Panc1 (cell line): ENCODE measurements at regions not wholly inside any gene's neighbourhood (a gene's known extent, or its start where the extent isn't known, plus 50 kb on each side); places are given as distances from the start of the nearest gene placed in this dataset.

Source experiments
- ATAC-seq: fragments of 200-7000 bp; cut with Tn5 transposase; 2 replicates; pipeline ENCODE4 v1.9.1; 2020; ENCODE audit warnings: mild to moderate bottlenecking, moderate library complexity
- BruUV-seq: library from RNA; stranded (reverse); fragments of 400-500 nt; replicated peaks from 2 replicates; lab custom pipeline; 2021; lab: Mats Ljungman, UMichigan
- CTCF ChIA-PET: fragments of 300-600 bp; sonication (Branson Sonifier 250); formaldehyde crosslinking; loops from one replicate; lab custom pipeline; 2022; ENCODE audit warnings: antibody characterized with exemption; lab: Charles Lee
- POLR2A ChIA-PET: fragments of 300-600 bp; sonication (Branson Sonifier 250); formaldehyde crosslinking; loops from one replicate; lab custom pipeline; 2022; ENCODE audit warnings: antibody characterized with exemption; lab: Charles Lee
- DNase-seq: peaks from one replicate; pipeline ENCODE4 v3.0.0-alpha.2; 2010; ENCODE audit warnings: low read depth, low spot score
- H3K27ac ChIP-seq: 2 replicates; pipeline ENCODE4 v1.5.1; 2011; ENCODE audit warnings: mild to moderate bottlenecking, low read length, inconsistent platforms
- H3K27me3 ChIP-seq: fragments of 200-500 bp; sonication (Bioruptor generic); 2 replicates; pipeline ENCODE4 v1.6.0; 2014; ENCODE audit warnings: low read length, inconsistent platforms; ENCODE audit not compliant: control insufficient read depth, insufficient read depth
- H3K36me3 ChIP-seq: fragments of 200-500 bp; sonication (Bioruptor generic); 2 replicates; pipeline ENCODE4 v1.5.1; 2014; ENCODE audit warnings: inconsistent platforms, mild to moderate bottlenecking, low read length, moderate library complexity; ENCODE audit not compliant: control insufficient read depth, insufficient read depth
- H3K4me1 ChIP-seq: 2 replicates; pipeline ENCODE4 v1.5.1; 2011; ENCODE audit warnings: inconsistent platforms, mild to moderate bottlenecking, low read length, moderate library complexity; ENCODE audit not compliant: control insufficient read depth, insufficient read depth
- H3K4me3 ChIP-seq, 2 experiments: 2 replicates each; pipeline ENCODE4 v1.5.1; 2011 to 2012; ENCODE audit warnings: low read depth in 2 of 2, low read length in 2 of 2, mild to moderate bottlenecking in 2 of 2, inconsistent platforms in 1 of 2, moderate library complexity in 1 of 2
- H3K9me3 ChIP-seq: fragments of 200-500 bp; sonication (Bioruptor generic); 2 replicates; pipeline ENCODE4 v1.5.1; 2014; ENCODE audit warnings: low read depth, mild to moderate bottlenecking, inconsistent platforms, low read length, moderate library complexity; ENCODE audit not compliant: control insufficient read depth, insufficient read depth
- CTCF ChIP-seq: fragments of 450-650 bp; IDR thresholded peaks from 2 replicates; pipeline ENCODE4 v1.5.1; 2017; ENCODE audit warnings: mild to moderate bottlenecking
- POLR2AphosphoS5 ChIP-seq: IDR thresholded peaks from 2 replicates; pipeline ENCODE4 v1.6.1; 2012; ENCODE audit warnings: mild to moderate bottlenecking, low read depth, low read length, moderate library complexity
- SIN3A ChIP-seq: IDR thresholded peaks from 2 replicates; pipeline ENCODE4 v1.6.1; 2012; ENCODE audit warnings: low read depth, mild to moderate bottlenecking, low read length, moderate library complexity, borderline replicate concordance; ENCODE audit not compliant: insufficient read depth
- TCF7L2 ChIP-seq: IDR thresholded peaks from 2 replicates; pipeline ENCODE4 v1.6.1; 2011; ENCODE audit warnings: mild to moderate bottlenecking, low read depth, low read length, inconsistent platforms
- in situ Hi-C: cut with HindIII; loops from 2 replicates; pipeline ENCODE4 v1.10.0; 2016; ENCODE audit warnings: low sequenced_read_pairs, low pct_unique_long_range_greater_than_20kb
- intact Hi-C: fragments of 100-400 bp; cut with micrococcal nuclease; formaldehyde crosslinking; loops from one replicate; pipeline ENCODE4 v1.10.0; 2022; ENCODE audit not compliant: unreplicated experiment
- TF ChIP-seq, protein P1 (sequence below), 2 experiments: IDR thresholded peaks; 2 replicates each; pipeline ENCODE4 v1.6.1; 2011 to 2012; ENCODE audit warnings: low read depth in 2 of 2, control low read depth in 1 of 2, low read length in 1 of 2, mild to moderate bottlenecking in 1 of 2, moderate library complexity in 1 of 2; ENCODE audit not compliant: insufficient read depth in 1 of 2

- no peaks in the 10 kb centered on the region for H3K27me3 ChIP-seq
- no peaks in the 10 kb centered on the region for H3K4me1 ChIP-seq
- TF ChIP-seq SIN3A = no peak
- TF ChIP-seq, protein P1, sequence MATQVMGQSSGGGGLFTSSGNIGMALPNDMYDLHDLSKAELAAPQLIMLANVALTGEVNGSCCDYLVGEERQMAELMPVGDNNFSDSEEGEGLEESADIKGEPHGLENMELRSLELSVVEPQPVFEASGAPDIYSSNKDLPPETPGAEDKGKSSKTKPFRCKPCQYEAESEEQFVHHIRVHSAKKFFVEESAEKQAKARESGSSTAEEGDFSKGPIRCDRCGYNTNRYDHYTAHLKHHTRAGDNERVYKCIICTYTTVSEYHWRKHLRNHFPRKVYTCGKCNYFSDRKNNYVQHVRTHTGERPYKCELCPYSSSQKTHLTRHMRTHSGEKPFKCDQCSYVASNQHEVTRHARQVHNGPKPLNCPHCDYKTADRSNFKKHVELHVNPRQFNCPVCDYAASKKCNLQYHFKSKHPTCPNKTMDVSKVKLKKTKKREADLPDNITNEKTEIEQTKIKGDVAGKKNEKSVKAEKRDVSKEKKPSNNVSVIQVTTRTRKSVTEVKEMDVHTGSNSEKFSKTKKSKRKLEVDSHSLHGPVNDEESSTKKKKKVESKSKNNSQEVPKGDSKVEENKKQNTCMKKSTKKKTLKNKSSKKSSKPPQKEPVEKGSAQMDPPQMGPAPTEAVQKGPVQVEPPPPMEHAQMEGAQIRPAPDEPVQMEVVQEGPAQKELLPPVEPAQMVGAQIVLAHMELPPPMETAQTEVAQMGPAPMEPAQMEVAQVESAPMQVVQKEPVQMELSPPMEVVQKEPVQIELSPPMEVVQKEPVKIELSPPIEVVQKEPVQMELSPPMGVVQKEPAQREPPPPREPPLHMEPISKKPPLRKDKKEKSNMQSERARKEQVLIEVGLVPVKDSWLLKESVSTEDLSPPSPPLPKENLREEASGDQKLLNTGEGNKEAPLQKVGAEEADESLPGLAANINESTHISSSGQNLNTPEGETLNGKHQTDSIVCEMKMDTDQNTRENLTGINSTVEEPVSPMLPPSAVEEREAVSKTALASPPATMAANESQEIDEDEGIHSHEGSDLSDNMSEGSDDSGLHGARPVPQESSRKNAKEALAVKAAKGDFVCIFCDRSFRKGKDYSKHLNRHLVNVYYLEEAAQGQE (IDR thresholded peaks at IDR 0.05; ENCODE audit: insufficient read depth in 1 of 2, low read depth in 2 of 2, low read length in 1 of 2) = no peak
- TF ChIP-seq TCF7L2 = no peak
- TF ChIP-seq POLR2AphosphoS5 = no peak
- no peak for TF ChIP-seq CTCF
- H3K36me3 ChIP-seq = no peaks in the 10 kb centered on the region
- intact Hi-C loops (no loop called here), in situ Hi-C loops (no loop called here)
- no peak overlapping the region for H3K27ac ChIP-seq
- ChIA-PET POLR2A (no interaction called here), CTCF (no interaction called here)
- BruUV-seq = no TSS peak
- no peak for ATAC-seq
- H3K4me3 ChIP-seq = no peak overlapping the region
- no peaks in the 10 kb centered on the region for H3K9me3 ChIP-seq
- no peak for DNase-seq
Observed at GRCh38 chr3:106577241-106577640, 708.4 kb upstream of the CBLB start.

DNA sequence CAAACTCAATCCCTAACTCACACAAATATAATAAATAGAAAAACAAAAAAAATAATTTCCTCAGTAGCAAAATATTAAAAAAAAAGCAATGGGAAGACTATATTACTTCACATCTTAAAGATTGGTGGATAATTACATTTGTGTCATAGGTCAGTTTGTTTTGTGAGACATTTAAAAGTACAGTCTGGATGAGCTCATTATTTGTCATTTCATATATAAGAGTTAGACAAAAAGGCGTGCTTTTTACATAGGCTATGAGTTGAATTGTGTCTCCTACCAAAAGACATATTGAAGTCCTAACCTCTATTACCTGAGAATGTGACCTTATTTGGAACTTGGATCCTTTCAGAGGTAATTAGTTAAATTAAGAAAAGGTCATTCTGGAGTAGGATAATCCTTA, 710.1 kb upstream of the CBLB start:
- intact Hi-C loops = no loop called here
- Histone ChIP-seq H3K27me3 (no peaks in the 10 kb centered on the region), H3K27ac (no peak overlapping the region), H3K36me3 (no peaks in the 10 kb centered on the region), H3K9me3 (no peaks in the 10 kb centered on the region), H3K4me3 (no peak overlapping the region), H3K4me1 (no peaks in the 10 kb centered on the region)
- TF ChIP-seq, protein P1 (IDR thresholded peaks at IDR 0.05; ENCODE audit: insufficient read depth in 1 of 2, low read depth in 2 of 2, low read length in 1 of 2) = no peak
- TF ChIP-seq CTCF = no peak
- no peak for TF ChIP-seq TCF7L2
- TF ChIP-seq POLR2AphosphoS5 = no peak
- no peak for TF ChIP-seq SIN3A
- ATAC-seq (no peak), DNase-seq (no peak)
- in situ Hi-C loops = no loop called here
- ChIA-PET CTCF (no interaction called here), POLR2A (no interaction called here)
- BruUV-seq = no TSS peak
